ENCODE measurements at regions not wholly inside any gene's neighbourhood (a gene's known extent, or its start where the extent isn't known, plus 50 kb on each side); places are given as distances from the start of the nearest gene placed in this dataset.

DNA sequence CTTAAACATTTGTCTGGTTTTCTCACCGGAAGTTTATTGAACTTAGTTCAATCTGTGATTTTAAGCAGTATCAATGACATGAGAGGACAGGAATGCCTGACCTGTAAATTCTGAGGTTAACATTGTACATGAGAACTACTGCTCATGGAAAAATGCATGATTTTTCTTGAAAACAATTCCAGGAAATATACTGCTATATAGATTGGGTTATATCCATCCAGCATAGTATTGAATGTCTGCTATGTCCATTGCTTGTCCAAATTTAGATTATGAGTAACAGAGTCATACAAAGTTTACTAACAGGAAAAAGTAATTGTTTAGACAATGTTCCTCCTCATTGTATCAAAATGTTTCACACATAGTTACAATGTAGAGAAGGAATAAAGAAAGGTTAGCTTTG, 606.8 kb downstream of the DACH1 start:
- TF ChIP-seq EZH2 (IDR thresholded peaks at IDR 0.05; ENCODE audit: borderline replicate concordance, low read depth, low read length, severe bottlenecking): no peak
- TF ChIP-seq POLR2AphosphoS5 (IDR thresholded peaks at IDR 0.05; ENCODE audit: insufficient read depth, low read depth, low read length): no peak
- TF ChIP-seq CTCF (IDR thresholded peaks at IDR 0.05; ENCODE audit: extremely low read depth in 1 of 2, insufficient read depth in 1 of 2, low read depth in 1 of 2, low read length in 2 of 2): no peak
- no peak for TF ChIP-seq GATA2 (IDR thresholded peaks at IDR 0.05; ENCODE audit: insufficient read depth, insufficient read length, low read depth, low read length)
- TF ChIP-seq POLR2A (IDR thresholded peaks at IDR 0.05; ENCODE audit: low read depth, low read length): no peak
- no peak for TF ChIP-seq MYC (IDR thresholded peaks at IDR 0.05; ENCODE audit: low read depth, low read length)
- peak; percentile 88 for TF ChIP-seq JUN (IDR thresholded peaks at IDR 0.05; ENCODE audit: borderline replicate concordance, insufficient read depth, insufficient read length, low read depth)
- TF ChIP-seq, protein P1, sequence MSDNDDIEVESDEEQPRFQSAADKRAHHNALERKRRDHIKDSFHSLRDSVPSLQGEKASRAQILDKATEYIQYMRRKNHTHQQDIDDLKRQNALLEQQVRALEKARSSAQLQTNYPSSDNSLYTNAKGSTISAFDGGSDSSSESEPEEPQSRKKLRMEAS (IDR thresholded peaks at IDR 0.05; ENCODE audit: insufficient read depth, insufficient read length): no peak
- TF ChIP-seq FOS (IDR thresholded peaks at IDR 0.05; ENCODE audit: borderline replicate concordance, insufficient read depth, low read length): no peak
